A549 (cell line): ENCODE measurements at regions not wholly inside any gene's neighbourhood (a gene's known extent, or its start where the extent isn't known, plus 50 kb on each side); places are given as distances from the start of the nearest gene placed in this dataset.

ENCODE experiments used
- ATAC-seq, 2 experiments: fragments of 200-7000 bp in 1 of 2; fragments of >200 bp in 1 of 2; cut with Nextera tagmentation in 1 of 2; cut with Tn5 transposase in 1 of 2; 3 replicates each; pipeline versions ENCODE4 v1.8.0 to v1.9.1; 2018 to 2020; ENCODE audit warnings: mild to moderate bottlenecking in 1 of 2, moderate library complexity in 1 of 2
- CTCF ChIA-PET: fragments of 300-600 bp; sonication (Branson Sonifier 250); formaldehyde crosslinking; extraction: SDS; loops from one replicate; lab custom pipeline; 2021; ENCODE audit warnings: antibody characterized with exemption, inconsistent platforms; lab: Yijun Ruan, JAX
- POLR2A ChIA-PET: fragments of 350-600 bp; formaldehyde crosslinking; extraction: SDS; loops from one replicate; lab custom pipeline; 2021; ENCODE audit warnings: antibody characterized with exemption, inconsistent platforms; lab: Yijun Ruan, JAX
- DNase-seq, 2 experiments: peaks; one replicate each; pipeline versions ENCODE4 v3.0.0 to v3.0.0-alpha.2; 2011 to 2016; ENCODE audit warnings: low read depth in 1 of 2, low spot score in 1 of 2
- FAIRE-seq: peaks from 2 replicates; lab custom pipeline; 2011; peaks lifted over from hg19 to GRCh38; lab: Jason Lieb, UNC
- H3K27ac ChIP-seq, 2 experiments: fragments of >200 bp; sonication (Bioruptor Twin); formaldehyde crosslinking; 3 replicates each; pipeline ENCODE4 v1.5.1; 2016 to 2017
- H3K4me1 ChIP-seq: fragments of >200 bp; sonication (Bioruptor Twin); formaldehyde crosslinking; 3 replicates; pipeline ENCODE4 v1.6.1; 2016
- H3K4me2 ChIP-seq: fragments of >200 bp; sonication (Bioruptor Twin); formaldehyde crosslinking; 3 replicates; pipeline ENCODE4 v1.6.1; 2016
- H3K4me3 ChIP-seq: fragments of >200 bp; sonication (Bioruptor Twin); formaldehyde crosslinking; 3 replicates; pipeline ENCODE4 v1.5.1; 2016
- H3K9me3 ChIP-seq: fragments of >200 bp; sonication (Bioruptor Twin); formaldehyde crosslinking; 3 replicates; pipeline ENCODE4 v1.6.1; 2016
- CBX2 ChIP-seq: fragments of 200-600 bp; sonication (generic); IDR thresholded peaks from 2 replicates; pipeline ENCODE4 v1.6.1; 2016; ENCODE audit warnings: low read depth, mild to moderate bottlenecking, borderline replicate concordance
- CHD2 ChIP-seq: fragments of 150-350 bp; IDR thresholded peaks from 2 replicates; pipeline ENCODE4 v1.6.1; 2014; ENCODE audit warnings: low read length; ENCODE audit not compliant: partially characterized antibody
- CHD4 ChIP-seq: fragments of 200-600 bp; sonication (generic); IDR thresholded peaks from 2 replicates; pipeline ENCODE4 v1.6.1; 2016; ENCODE audit warnings: antibody characterized with exemption, mild to moderate bottlenecking, borderline replicate concordance
- EHF ChIP-seq: fragments of 250-450 bp; sonication (Bioruptor Pico); IDR thresholded peaks from 2 replicates; pipeline ENCODE4 v1.5.0; 2020; ENCODE audit warnings: mild to moderate bottlenecking
- EHMT2 ChIP-seq: fragments of 200-600 bp; sonication (generic); IDR thresholded peaks from 2 replicates; pipeline ENCODE4 v1.6.1; 2016; ENCODE audit warnings: antibody characterized with exemption, low read depth, mild to moderate bottlenecking, moderate library complexity
- FOSB ChIP-seq: fragments of 250-450 bp; sonication (Bioruptor Pico); IDR thresholded peaks from 2 replicates; pipeline ENCODE4 v1.5.0; 2020; ENCODE audit warnings: mild to moderate bottlenecking, moderate library complexity
- FOSL2 ChIP-seq, 2 experiments: fragments of 450-650 bp in 1 of 2; fragments of >200 bp in 1 of 2; sonication (Bioruptor Twin) in 1 of 2; formaldehyde crosslinking; IDR thresholded peaks; 2 replicates each; pipeline versions ENCODE4 v1.5.0 to v1.6.1; 2016 to 2020; ENCODE audit warnings: mild to moderate bottlenecking in 1 of 2, moderate library complexity in 1 of 2
- GATA3 ChIP-seq: IDR thresholded peaks from 2 replicates; pipeline ENCODE4 v1.6.1; 2012; ENCODE audit warnings: borderline replicate concordance
- HDAC2 ChIP-seq: fragments of 200-600 bp; sonication (generic); IDR thresholded peaks from 2 replicates; pipeline ENCODE4 v1.6.1; 2016
- HOXA7 ChIP-seq: fragments of 250-450 bp; sonication (Bioruptor Pico); IDR thresholded peaks from 2 replicates; pipeline ENCODE4 v1.5.0; 2020; ENCODE audit warnings: mild to moderate bottlenecking, moderate library complexity
- HOXB13 ChIP-seq: fragments of 250-450 bp; sonication (Bioruptor Pico); IDR thresholded peaks from 2 replicates; pipeline ENCODE4 v1.5.0; 2020; ENCODE audit warnings: low read depth, mild to moderate bottlenecking, moderate library complexity
- JUNB ChIP-seq: fragments of >200 bp; sonication (Bioruptor Twin); formaldehyde crosslinking; IDR thresholded peaks from 2 replicates; pipeline ENCODE4 v1.6.1; 2016
- PHF8 ChIP-seq: fragments of 200-600 bp; sonication (generic); IDR thresholded peaks from 2 replicates; pipeline ENCODE4 v1.6.1; 2016; ENCODE audit warnings: low read depth, mild to moderate bottlenecking, antibody characterized with exemption, moderate library complexity, borderline replicate concordance
- SMC3 ChIP-seq: fragments of >200 bp; sonication (Bioruptor Twin); formaldehyde crosslinking; IDR thresholded peaks from 3 replicates; pipeline ENCODE4 v1.6.1; 2018; ENCODE audit warnings: inconsistent platforms
- TFCP2L1 ChIP-seq: fragments of 250-450 bp; sonication (Bioruptor Pico); IDR thresholded peaks from 2 replicates; pipeline ENCODE4 v1.5.0; 2021; ENCODE audit warnings: mild to moderate bottlenecking
- TP53 ChIP-seq: fragments of 250-450 bp; sonication (Bioruptor Pico); IDR thresholded peaks from 2 replicates; pipeline ENCODE4 v1.5.0; 2021; ENCODE audit warnings: mild to moderate bottlenecking, moderate library complexity
- ZC3H11A ChIP-seq: fragments of 450-650 bp; IDR thresholded peaks from 2 replicates; pipeline ENCODE4 v1.6.1; 2014; ENCODE audit warnings: antibody characterized with exemption, mild to moderate bottlenecking
- ZFP36 ChIP-seq: fragments of 450-650 bp; IDR thresholded peaks from 2 replicates; pipeline ENCODE4 v1.6.1; 2014; ENCODE audit warnings: borderline replicate concordance; ENCODE audit not compliant: partially characterized antibody
- ZSCAN20 ChIP-seq: fragments of 250-450 bp; sonication (Bioruptor Pico); IDR thresholded peaks from 2 replicates; pipeline ENCODE4 v1.8.0; 2022; ENCODE audit warnings: mild to moderate bottlenecking, moderate library complexity
- WGBS: methylation state at CpG from one replicate; pipeline ENCODE4 v1.1.6; 2017; ENCODE audit errors: missing lambda C conversion rate; 5-methylcytosine and 5-hydroxymethylcytosine counted together
- TF ChIP-seq, protein P1 (sequence below): fragments of >200 bp; sonication (Bioruptor Twin); formaldehyde crosslinking; IDR thresholded peaks from 2 replicates; pipeline ENCODE4 v1.6.1; 2016
- TF ChIP-seq, protein P2 (sequence below): fragments of 200-600 bp; sonication (generic); IDR thresholded peaks from 2 replicates; pipeline ENCODE4 v1.6.1; 2016; ENCODE audit warnings: antibody characterized with exemption, mild to moderate bottlenecking, moderate library complexity
- TF ChIP-seq, protein P3 (sequence below): fragments of 250-450 bp; sonication (Bioruptor Pico); IDR thresholded peaks from 2 replicates; pipeline ENCODE4 v1.5.0; 2021; ENCODE audit warnings: mild to moderate bottlenecking, moderate library complexity, borderline replicate concordance
- TF ChIP-seq, protein P4 (sequence below): IDR thresholded peaks from 2 replicates; pipeline ENCODE4 v1.6.1; 2012
- TF ChIP-seq, protein P5 (sequence below): IDR thresholded peaks from 2 replicates; pipeline ENCODE4 v1.6.1; 2012; ENCODE audit warnings: low read depth, borderline replicate concordance

DNA sequence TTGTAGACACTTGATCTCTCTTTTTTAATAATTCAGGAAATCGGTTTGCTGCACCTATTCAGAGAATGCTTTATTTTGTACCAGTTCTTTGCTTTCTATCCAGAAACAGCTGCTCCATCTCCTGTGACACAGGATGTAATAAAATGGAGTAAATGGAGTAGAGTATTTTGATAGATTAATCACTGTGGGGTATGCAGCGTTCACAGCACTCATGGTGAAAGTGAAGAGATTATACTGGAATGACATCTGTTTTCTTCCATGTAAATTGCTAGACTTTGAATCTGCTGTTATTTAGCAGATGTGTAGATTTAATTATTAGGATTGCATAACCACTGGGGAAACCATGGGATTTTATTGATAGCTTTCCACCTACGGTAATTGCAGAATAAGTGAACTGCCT is 227.3 kb upstream of the ARHGAP42 start:
- no peaks in the 10 kb centered on the region for H3K4me1 ChIP-seq
- FAIRE-seq (no peak), ATAC-seq (no peak), DNase-seq (no peak)
- H3K9me3 ChIP-seq = no peaks in the 10 kb centered on the region
- no peak overlapping the region for H3K27ac ChIP-seq
- 16% methylated on average over 3 of the region's 3 CpGs for WGBS
- H3K4me3 ChIP-seq = no peak overlapping the region
- TF ChIP-seq TP53 (no peak), GATA3 (no peak), HDAC2 (no peak), ZC3H11A (no peak), FOSL2 (IDR thresholded peaks at IDR 0.05) (no peak), FOSL2 (CRISPR knock-in tag; IDR thresholded peaks at IDR 0.05) (no peak)
- no peak overlapping the region for H3K4me2 ChIP-seq
- POLR2A ChIA-PET = no interaction called here
- CTCF ChIA-PET = no interaction called here

DNA sequence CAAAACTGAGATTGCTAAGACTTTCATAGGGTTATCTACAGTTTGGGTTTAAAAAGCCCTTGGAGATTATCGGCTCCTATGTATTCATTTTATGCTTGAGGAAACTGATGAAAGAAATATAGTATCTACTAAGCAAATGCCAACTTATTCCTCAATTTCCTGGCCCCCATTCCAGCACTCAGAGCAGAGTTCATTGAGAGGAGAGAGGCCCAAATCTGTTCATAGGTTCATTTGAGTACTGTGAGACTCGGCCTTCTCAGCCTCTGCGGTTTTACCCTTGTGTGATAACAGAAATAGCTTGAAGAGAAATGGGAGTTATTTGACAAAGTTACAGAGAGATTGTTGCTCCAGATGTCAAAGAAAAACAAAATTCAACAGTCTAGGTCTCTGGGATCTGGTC is 226.7 kb upstream of the ARHGAP42 start:
- Histone ChIP-seq H3K9me3 (no peaks in the 10 kb centered on the region), H3K4me2 (no peak overlapping the region), H3K4me1 (no peaks in the 10 kb centered on the region), H3K27ac (no peak overlapping the region), H3K4me3 (no peak overlapping the region)
- ChIA-PET POLR2A (no interaction called here), CTCF (interaction anchor here (1.4 kb wide), 1 partner anchor 10 kb away, joined by 3 read pairs; no protein-coding TSS in a partner anchor)
- TF ChIP-seq, protein P1, sequence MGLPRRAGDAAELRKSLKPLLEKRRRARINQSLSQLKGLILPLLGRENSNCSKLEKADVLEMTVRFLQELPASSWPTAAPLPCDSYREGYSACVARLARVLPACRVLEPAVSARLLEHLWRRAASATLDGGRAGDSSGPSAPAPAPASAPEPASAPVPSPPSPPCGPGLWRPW = no peak
- WGBS = 25% methylated on average over 3 of the region's 3 CpGs
- no peak for DNase-seq
- no peak for FAIRE-seq
- ATAC-seq = no peak

DNA sequence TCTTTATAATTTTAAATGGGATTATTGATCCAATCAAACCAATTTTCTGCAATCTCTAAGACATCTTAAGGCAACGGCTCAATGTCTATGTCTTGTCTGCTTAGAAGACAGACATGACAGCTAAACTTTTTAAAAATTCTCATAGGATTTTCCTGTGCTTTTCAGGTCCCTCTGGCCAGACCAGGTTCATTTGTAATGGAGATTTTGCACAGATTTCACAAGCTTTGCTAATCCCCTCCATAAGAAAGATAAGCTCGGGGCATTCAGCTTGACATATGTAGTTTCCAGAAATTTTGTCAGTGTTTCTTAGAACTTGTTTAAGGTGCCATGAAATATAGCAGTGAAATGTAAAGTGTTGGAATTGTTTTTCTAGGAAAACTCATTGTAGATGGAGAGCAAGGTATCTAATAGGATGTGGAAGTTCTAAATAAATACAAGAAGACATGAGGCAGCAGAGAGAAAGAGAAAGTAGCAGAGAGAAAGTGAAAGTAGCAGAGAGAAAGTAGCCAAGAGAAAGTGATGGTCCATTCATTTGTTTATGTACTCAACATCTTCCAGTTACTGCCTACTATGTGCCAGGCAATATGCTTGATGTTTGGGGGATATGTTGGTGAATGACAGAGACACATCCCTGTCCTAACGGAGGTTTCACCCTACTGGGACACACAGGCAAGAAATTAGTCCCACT is 219.1 kb upstream of the ARHGAP42 start:
- FAIRE-seq (no peak), ATAC-seq (no peak), DNase-seq (no peak)
- ChIA-PET CTCF (no interaction called here), POLR2A (no interaction called here)
- 23% methylated on average over 3 of the region's 3 CpGs for WGBS
- Histone ChIP-seq H3K9me3 (no peaks in the 10 kb centered on the region), H3K4me3 (no peak overlapping the region), H3K27ac (no peak overlapping the region), H3K4me1 (no peaks in the 10 kb centered on the region), H3K4me2 (no peak overlapping the region; the same call in 2 of the 3 replicates)
- no peak for TF ChIP-seq CBX2
- TF ChIP-seq CHD4 = no peak
- TF ChIP-seq, protein P2, sequence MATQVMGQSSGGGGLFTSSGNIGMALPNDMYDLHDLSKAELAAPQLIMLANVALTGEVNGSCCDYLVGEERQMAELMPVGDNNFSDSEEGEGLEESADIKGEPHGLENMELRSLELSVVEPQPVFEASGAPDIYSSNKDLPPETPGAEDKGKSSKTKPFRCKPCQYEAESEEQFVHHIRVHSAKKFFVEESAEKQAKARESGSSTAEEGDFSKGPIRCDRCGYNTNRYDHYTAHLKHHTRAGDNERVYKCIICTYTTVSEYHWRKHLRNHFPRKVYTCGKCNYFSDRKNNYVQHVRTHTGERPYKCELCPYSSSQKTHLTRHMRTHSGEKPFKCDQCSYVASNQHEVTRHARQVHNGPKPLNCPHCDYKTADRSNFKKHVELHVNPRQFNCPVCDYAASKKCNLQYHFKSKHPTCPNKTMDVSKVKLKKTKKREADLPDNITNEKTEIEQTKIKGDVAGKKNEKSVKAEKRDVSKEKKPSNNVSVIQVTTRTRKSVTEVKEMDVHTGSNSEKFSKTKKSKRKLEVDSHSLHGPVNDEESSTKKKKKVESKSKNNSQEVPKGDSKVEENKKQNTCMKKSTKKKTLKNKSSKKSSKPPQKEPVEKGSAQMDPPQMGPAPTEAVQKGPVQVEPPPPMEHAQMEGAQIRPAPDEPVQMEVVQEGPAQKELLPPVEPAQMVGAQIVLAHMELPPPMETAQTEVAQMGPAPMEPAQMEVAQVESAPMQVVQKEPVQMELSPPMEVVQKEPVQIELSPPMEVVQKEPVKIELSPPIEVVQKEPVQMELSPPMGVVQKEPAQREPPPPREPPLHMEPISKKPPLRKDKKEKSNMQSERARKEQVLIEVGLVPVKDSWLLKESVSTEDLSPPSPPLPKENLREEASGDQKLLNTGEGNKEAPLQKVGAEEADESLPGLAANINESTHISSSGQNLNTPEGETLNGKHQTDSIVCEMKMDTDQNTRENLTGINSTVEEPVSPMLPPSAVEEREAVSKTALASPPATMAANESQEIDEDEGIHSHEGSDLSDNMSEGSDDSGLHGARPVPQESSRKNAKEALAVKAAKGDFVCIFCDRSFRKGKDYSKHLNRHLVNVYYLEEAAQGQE = no peak
- no peak for TF ChIP-seq PHF8
- TF ChIP-seq JUNB = no peak
- no peak for TF ChIP-seq HOXB13 (CRISPR knock-in tag)
- TF ChIP-seq CHD2 = no peak
- TF ChIP-seq, protein P3, sequence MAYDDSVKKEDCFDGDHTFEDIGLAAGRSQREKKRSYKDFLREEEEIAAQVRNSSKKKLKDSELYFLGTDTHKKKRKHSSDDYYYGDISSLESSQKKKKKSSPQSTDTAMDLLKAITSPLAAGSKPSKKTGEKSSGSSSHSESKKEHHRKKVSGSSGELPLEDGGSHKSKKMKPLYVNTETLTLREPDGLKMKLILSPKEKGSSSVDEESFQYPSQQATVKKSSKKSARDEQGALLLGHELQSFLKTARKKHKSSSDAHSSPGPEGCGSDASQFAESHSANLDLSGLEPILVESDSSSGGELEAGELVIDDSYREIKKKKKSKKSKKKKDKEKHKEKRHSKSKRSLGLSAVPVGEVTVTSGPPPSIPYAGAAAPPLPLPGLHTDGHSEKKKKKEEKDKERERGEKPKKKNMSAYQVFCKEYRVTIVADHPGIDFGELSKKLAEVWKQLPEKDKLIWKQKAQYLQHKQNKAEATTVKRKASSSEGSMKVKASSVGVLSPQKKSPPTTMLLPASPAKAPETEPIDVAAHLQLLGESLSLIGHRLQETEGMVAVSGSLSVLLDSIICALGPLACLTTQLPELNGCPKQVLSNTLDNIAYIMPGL = no peak
- TF ChIP-seq EHMT2 = no peak
- TF ChIP-seq, protein P4, sequence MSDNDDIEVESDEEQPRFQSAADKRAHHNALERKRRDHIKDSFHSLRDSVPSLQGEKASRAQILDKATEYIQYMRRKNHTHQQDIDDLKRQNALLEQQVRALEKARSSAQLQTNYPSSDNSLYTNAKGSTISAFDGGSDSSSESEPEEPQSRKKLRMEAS = no peak
- TF ChIP-seq ZSCAN20 (CRISPR knock-in tag) = no peak
- no peak for TF ChIP-seq FOSB (CRISPR knock-in tag)
- TF ChIP-seq FOSL2 (IDR thresholded peaks at IDR 0.05) = no peak
- TF ChIP-seq FOSL2 (CRISPR knock-in tag; IDR thresholded peaks at IDR 0.05) = no peak
- TF ChIP-seq ZC3H11A = no peak
- TF ChIP-seq TFCP2L1 (CRISPR knock-in tag) = no peak
- TF ChIP-seq, protein P5, sequence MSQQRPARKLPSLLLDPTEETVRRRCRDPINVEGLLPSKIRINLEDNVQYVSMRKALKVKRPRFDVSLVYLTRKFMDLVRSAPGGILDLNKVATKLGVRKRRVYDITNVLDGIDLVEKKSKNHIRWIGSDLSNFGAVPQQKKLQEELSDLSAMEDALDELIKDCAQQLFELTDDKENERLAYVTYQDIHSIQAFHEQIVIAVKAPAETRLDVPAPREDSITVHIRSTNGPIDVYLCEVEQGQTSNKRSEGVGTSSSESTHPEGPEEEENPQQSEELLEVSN = no peak
- no peak for TF ChIP-seq EHF (CRISPR knock-in tag)
- TF ChIP-seq ZFP36 = no peak
- TF ChIP-seq SMC3 = no peak
- TF ChIP-seq HOXA7 (CRISPR knock-in tag) = no peak
